Mammary epithelial cell (primary cell): ENCODE measurements at regions not wholly inside any gene's neighbourhood (a gene's known extent, or its start where the extent isn't known, plus 50 kb on each side); places are given as distances from the start of the nearest gene placed in this dataset.

Source experiments
- CTCF ChIP-seq, 2 donors: IDR thresholded peaks in 1 of 2; conservative IDR thresholded peaks in 1 of 2; 2 replicates each; pipeline ENCODE4 v1.5.1; 2011 to 2012; ENCODE audit warnings: inconsistent platforms in 2 of 2, low read length in 2 of 2, mild to moderate bottlenecking in 2 of 2, control low read depth in 1 of 2, low read depth in 1 of 2; ENCODE audit not compliant: insufficient read depth in 1 of 2; ENCODE audit errors: extremely low read depth in 1 of 2
- EZH2 ChIP-seq: IDR thresholded peaks from 2 replicates; pipeline ENCODE4 v1.6.1; 2012; ENCODE audit warnings: low read length, inconsistent platforms, borderline replicate concordance

GRCh38 chr10:111916011-111916410 is 267.6 kb downstream of the GPAM start:
- TF ChIP-seq CTCF (conservative IDR thresholded peaks at IDR 0.05 in 1 of 2, IDR thresholded peaks at IDR 0.05 in 1 of 2; ENCODE audit: extremely low read depth in 1 of 2, insufficient read depth in 1 of 2, low read depth in 1 of 2, low read length in 2 of 2) (no peak), EZH2 (no peak)
